HG02571 (cell line): ENCODE measurements at regions not wholly inside any gene's neighbourhood (a gene's known extent, or its start where the extent isn't known, plus 50 kb on each side); places are given as distances from the start of the nearest gene placed in this dataset.
"Not testable (repeated sequence)": the region's sequence is repeated elsewhere in the genome, so short reads cannot be mapped to it uniquely, and the experiment has no call there.

Experiments used
- ATAC-seq: cut with Tn5 transposase; IDR thresholded peaks from one replicate; pipeline ENCODE4 v1.9.1; 2021; ENCODE audit warnings: mild to moderate bottlenecking, moderate library complexity; ENCODE audit not compliant: unreplicated experiment

DNA sequence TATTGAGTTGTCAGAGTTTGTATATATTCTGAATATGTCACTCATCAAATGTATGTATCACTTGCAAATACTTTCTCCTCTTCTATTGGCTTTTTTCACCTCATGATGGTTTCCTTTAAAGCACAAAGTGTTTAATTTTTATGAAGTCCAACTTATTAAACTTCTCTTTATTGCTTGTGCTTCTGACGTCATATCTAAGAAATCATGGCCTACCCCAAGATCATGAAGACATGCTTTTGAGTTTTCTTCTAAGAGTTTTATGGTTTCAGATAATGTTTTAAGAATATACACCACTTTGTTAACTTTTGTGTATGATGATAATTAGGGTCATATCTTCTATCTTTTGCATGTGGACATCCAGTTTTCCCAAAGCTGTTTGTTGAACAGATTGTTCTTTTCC lies 417.2 kb upstream of the ATP10A start:
- no peak for ATAC-seq

DNA sequence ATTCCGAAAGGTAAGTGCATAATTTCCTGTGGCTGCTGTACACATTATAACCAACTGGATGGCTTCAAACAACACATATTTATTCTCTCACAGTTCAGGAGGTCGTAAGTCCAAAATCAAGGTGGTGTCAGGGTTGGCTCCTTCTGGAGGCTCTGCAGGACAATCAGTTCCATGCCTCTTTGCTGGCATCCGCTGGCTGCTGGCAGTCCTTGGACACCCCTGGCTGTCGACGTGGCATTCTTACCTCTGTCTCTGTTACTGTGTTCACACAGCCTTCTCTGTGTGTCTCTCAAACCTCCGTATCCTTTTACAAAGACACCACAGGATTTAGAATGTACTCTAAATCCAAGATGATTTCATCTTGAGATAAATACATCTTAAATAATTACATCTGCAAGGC lies 398.8 kb upstream of the ATP10A start:
- ATAC-seq, result no peak

DNA sequence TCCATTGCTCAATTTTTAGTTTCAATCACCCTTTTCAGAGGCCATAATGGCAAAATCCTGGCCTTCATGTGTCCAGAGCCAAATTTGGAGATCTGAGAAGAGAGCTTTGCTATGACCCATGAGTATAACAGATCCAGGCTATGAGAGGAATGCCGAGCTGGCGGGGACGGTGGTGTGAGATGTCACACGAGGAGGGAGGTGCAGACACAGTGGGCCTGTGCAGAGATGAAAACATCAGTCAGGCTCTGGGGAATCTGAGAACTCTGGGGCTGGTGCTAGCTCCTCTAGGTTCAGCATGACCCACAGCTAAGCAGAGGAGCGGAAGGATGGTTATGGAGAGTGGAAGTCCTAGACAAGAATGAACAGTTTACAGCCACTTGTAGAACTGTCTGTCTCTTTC lies 398.3 kb upstream of the ATP10A start:
- ATAC-seq, result no peak

DNA sequence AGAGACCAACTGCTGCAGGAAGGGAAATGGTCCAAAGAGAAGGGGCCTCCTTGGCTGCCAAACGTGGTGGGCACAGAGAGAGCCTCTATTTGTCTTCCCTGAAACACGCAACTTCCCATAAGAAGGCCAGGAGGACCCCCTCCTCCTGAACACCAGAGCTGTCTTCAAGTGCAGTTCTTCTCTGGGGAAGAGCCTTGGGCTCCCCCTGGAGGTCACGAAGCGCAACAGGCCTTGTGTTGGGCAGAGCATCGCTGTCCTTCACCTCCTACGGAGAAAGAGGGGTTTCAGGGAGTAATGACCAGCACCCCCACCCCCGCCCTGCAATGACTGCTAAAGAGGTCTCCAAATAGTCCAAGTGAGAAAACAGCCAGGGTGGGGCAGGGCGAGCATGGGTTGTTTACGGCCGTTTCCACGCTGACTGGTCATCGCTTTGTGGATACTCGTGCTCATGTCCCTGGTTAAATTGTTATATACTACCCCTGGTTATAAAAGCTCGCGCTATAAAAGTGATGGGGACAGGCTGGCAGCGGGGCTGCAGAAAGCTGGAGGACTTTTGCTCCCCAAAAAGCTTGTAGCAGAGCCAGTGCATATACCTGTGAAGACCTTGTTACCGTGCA lies 397.5 kb upstream of the ATP10A start:
- no peak for ATAC-seq

DNA sequence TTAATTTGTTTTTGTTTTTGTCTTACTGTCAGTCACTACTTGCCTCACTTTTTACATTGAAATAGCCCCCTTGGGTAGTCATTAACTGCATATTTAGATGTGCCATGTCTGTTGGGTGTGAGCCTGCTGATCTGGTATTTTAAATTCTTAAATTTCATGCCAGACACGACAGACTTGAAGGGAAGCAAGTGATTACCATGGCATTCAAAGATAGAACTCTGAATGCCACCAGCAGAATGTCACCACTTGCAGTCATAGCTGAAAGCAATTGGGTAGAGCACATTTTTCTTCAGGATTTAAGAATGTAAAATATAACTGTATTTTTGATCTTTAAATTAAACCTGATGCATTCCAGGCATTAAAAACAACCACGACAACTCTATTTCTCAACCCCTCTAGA lies 396.5 kb upstream of the ATP10A start:
- no peak for ATAC-seq

DNA sequence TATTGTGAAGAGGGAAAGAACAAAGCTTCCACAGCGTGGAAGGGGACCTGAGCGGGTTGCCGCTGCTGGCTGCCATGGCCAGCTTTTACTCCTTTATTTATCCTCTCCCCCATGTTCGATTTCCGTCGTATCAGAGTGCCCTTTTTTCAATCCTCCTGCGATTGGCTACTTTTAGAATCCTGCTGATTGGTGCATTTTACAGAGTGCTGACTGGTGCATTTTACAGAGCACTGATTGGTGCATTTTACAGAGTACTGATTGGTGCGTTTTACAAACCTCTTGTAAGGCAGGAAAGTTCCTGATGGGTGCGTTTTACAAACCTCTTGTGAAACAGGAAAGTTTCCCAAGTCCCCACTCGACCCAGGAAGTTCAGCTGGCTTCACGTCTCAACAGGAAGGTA lies 381.7 kb upstream of the ATP10A start:
- ATAC-seq, result not testable (repeated sequence)

DNA sequence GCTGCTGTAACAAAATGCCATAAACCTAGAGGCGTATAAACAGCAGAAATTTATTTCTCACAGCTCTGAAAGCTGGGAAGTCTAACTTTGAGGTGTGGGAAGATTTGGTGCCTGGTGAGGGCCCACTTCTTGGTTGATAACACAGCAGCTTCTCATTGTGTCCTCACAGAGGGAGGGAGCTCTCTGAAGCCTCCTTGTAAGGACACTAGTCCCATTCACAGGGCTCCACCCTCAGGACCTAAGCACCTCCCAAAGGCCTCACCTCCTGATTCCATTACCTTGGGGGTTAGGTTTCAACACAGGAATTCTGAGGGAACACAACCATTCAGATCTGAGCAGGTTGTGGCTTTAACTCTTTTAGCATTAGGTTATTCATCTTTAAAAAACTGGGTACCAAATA lies 380.3 kb upstream of the ATP10A start:
- no peak for ATAC-seq

DNA sequence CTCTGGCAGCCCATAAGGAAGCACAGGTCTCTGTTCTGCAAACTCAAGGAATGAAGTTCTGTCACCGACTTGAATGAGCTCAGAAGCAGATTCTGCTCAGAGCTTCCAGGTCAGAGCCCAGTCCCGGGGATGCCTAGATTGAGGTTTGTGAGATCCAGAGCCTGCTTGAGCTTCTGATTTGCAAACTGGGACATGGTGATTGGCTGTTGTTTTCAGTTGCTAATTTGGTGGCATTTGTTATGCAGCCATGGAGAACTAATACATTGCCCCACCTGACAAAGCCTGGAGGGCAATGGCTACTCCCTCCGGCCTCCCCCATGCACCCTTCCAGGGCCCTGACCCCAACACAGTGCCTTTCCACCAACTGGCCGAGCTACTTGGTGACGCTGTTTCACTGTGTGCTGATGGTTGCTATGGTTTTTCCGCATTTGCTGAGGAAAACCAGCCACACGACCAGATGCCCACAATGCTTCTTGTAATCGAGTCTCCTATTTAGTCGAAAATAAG lies 379.5 kb upstream of the ATP10A start:
- no peak for ATAC-seq

DNA sequence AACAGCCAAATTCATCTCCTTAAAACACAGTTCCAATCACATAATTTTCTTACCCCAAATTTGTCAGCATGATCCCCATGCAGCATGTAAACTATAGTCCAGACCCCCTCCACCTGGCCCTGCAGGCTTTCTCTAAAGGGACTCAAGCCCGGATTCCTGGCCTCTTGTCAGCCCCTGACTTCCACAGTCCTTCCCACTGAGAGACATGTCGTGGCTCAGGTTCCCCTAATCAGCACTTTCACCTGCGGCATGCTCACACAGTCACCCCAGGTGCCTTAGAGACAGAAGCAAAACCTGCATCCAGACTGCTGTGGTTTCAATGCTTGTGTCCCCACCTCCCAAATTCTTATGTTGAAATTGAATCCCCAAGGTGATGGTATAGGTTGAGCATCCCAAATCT lies 372.7 kb upstream of the ATP10A start:
- no peak for ATAC-seq

DNA sequence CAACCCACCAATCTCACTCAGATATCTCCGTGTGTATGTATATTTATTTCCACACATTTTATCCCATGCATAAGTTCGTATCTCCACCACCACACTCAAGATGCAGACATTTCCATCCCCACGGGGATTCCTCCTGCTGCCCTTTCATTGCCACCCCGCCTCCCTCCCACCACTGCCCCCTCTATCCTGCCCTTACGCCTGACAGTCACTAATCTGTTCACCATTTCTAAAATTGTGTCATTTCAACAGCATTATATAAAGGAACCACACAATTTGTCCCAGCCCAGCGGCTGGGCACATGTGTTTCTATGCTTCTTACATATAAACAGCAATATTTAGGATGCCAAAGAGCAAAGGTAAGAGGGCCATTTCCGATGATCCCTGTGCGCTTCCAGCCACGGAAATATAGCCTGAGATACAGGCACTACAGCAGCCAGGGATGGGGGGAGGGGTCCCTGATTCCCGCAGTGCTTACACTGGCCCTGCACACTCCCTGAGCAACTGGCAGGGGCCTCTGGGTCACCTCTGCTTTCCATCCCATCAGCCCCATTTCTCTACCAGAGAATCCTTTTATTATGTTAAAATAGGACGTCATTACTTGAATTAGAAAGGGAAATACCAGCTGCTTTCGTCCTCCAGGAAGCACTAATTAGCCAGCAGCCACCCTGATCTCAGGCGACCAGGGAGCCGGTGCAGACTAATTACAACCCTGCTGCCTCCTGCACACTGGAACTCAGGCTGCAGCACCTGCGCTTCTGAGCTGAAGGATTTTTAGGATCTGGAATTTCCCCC lies 372.0 kb upstream of the ATP10A start:
- ATAC-seq, result no peak

DNA sequence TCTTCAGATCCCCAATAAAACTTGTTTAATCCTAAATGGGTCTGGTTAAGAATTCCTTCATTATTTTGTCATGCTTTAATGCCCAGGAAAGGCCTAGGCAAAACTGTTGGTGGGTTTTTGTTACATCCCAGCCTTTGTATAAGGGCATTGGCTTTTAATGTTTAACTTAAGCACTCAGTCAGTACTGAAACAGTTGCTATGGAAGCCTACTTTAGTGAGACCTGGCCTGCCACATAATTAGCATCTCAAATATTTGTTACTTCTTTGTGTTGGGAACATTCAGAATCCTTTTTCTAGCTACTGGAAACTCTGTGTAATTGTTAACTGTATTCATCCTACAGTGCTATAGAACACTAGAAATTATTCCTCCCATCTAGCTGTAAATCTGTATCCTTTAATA lies 369.6 kb upstream of the ATP10A start:
- ATAC-seq, result no peak

DNA sequence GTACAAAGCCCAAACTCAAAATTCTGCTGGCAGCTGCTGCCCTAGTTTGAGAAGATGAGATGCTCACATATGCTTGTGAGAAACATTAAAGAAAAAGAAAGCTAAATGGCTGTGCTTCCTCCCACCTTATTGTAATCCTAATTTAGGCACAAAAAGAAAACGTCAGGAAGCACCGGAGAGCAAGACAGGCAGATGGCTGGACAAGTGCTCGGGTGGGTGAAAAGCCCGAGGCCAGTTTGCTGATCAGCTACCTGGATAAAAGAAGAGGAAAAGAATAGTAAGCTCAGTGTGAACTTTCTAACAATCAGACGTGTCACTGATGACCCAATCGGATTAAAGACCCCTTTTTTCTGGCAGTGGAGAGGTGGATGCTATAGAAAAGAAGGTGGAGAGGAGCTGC lies 368.0 kb upstream of the ATP10A start:
- no peak for ATAC-seq

DNA sequence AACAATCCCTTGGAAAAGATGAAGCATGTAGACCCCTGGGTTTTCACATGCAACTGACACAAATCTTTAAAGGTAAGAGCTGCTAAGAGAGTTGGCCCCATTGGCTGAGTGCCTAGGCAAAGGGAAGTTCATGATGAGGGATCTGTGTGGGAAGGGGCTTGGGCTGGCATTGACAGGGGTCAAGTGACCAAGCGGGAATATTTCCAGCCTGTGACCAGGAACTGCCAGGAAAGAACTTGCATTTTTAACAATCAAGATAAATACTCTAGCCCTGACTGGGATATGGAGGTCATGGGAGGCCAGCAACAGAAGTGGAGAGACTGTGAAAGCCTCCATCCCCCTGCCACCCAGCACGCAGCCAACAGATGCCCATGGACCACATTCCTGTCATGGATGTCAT lies 361.1 kb upstream of the ATP10A start:
- ATAC-seq, result no peak

DNA sequence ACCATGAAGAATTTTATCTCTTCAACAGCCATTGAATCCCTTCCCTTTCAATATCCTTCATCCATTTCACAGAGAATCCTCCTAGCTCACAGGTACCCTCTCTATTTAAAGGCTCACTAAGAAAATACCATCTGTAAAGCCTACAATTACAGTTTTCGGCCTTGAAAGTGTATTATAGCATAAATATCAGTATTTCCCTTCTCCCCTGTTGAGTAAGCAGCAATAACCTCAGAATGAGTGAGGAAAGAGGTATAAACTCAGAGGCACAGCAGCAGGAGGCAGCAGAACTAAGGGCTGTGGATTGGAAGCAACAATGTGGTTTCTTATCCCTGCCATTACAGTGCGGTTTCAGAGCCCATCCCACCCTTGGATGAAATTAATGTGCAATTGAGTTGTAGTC lies 360.6 kb upstream of the ATP10A start:
- no peak for ATAC-seq

DNA sequence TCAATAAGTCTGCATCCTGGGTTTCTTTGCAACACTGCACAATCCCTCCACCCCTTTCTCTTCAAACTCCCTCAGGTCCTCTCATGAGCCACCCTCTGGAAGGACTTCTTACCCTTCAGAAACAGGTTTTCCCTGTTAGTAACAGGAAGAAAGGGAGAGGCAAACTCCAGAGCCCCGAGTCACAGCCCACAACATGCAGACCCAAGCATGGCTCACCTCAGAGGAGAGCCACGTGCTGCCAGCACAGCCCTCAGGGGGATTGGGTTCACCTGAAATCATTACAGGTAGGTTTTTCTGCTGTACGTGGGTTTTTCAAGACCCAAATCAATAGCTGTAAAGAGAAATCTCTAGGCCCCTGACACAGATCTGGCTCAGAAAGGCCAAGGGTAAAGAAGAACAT lies 359.7 kb upstream of the ATP10A start:
- ATAC-seq, result no peak

DNA sequence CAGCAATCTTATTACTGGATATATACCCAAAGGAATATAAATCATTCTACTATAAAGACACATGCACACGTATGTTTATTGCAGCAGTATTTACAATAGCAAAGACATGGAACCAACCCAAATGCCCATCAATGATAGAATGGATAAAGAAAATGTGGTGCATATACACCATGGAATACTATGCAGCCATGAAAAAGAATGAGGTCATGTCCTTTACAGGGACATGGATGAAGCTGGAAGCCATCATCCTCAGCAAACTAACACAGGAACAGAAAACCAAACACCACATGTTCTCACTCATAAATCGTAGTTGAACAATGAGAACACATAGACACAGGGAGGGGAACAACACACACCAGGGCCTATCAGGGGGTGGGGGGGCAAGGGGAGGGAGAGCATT lies 353.9 kb upstream of the ATP10A start:
- ATAC-seq, result not testable (repeated sequence)

DNA sequence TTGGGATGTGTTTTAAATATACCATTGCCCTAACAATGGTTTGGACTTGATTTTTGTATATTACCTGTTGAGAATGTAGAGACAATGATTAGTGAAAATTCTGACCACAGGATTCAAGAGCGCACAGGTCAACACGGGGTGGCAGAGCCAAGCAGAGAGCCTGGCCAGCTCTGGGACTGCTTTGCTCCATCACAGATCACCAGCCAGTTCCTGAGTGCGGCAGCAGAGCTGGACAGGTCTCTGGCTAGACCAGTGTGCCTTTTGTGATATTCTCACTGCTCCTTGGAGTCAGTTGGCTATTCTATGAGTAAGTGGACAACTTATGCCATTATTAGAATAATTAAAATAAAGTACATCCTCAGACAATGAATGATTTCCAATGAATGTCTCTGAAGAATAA lies 351.2 kb upstream of the ATP10A start:
- ATAC-seq, result no peak

DNA sequence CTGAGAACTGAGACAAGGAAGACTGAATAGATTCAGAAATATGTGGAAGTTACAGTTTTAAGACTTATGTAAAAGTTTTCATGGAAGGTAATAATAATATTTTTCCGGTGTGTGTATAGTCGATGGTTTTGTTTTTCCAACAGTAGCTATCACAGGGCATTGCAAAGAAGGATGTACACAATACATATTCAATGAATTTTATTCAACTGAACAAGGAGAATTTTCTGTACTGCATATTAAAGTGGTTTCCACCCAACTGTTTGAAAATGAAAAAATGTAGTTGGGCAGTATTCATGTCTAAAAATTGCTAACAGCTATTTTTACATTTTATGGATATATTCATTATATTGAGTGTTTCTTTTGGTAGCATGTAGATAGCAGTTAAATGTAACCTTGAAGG lies 350.3 kb upstream of the ATP10A start:
- ATAC-seq, result no peak

DNA sequence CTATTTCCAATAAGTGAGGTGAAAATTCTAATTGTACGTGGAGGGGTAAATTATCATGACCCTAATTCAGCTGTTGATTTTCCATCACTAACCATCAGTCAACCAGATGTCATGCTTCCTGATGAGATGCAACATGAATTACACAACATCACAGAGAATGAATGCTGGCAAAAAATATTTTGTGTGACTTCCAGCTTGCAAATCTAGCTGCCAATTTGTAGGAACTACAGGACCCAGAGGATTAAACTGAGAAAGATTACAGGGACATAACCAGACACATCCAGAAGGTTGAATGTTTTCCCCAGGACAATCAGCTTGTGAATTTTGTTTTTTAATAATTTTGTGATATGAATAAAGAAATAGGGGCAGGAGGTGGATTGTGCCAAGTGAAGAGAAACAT lies 349.0 kb upstream of the ATP10A start:
- no peak for ATAC-seq

DNA sequence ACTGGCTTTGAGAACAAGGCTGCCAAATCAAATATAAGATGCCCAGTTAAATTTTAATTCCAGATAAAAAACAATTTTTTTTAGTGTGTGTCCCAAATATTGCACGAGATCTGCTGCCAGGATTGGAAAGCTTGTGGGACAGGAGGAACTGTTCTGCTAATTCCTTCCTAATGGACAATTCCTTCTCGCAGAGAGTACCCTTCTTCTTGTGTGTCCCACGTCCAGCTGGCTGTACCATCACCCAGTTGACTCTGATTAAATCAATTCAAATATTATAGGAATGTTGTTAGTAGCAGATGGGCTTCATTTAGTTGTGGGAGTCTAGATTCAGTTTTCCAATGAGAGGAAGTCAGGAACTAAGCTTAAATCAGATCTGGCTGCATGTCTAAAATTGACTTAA lies 347.9 kb upstream of the ATP10A start:
- no peak for ATAC-seq

DNA sequence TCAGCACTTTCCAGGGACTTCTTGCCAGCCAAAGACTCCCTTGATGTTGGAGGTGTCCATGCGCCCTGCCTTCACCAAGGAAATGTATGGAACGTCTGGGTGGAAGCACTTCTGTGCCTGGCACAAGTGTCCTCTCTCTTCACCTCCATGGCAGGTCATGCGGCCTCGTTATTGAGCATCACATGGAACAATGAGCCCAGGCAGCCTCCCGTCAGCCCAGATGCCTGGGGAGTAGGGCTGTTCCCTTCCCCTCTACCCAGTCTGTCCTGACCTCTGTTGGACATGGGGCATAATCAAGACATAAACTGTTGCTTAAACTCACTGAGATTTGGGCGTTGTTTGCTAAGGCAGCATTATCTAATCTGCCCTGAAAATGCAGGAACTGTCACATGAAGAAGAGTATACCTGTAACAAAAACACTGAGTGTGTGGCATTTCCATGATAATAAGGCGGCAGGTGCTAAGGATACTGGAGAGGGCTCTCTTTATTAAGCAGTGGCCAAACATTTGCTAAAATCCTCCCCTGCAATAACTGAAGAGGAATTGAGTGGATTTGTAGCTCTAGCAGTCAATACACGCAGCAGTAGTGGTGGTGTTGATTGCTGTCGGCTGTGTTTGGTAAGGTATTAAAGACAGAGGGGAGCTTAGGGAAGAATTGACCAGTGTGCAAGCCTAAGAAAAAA lies 338.2 kb upstream of the ATP10A start:
- ATAC-seq, result no peak

DNA sequence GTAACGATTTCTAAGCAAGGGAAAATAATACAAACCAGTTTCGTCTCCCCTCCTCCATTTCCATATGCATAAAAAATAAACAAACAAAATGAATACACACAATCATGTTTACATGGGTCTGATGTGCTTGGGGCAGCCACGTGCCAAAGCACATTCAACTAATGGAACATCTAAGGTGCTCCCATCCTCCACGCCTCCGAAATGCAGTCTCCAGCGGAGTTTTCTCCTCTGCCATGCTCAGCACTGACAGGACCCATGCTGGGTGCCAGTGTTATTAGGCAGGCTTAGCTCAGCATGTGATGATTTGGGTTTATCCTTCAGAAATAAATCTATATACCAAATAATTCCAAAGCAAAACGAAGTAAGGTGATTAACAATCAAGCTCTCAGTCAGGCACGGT lies 337.3 kb upstream of the ATP10A start:
- no peak for ATAC-seq
